ENCODE measurements at regions not wholly inside any gene's neighbourhood (a gene's known extent, or its start where the extent isn't known, plus 50 kb on each side); places are given as distances from the start of the nearest gene placed in this dataset.
"Not testable (repeated sequence)": the region's sequence is repeated elsewhere in the genome, so short reads cannot be mapped to it uniquely, and the experiment has no call there.

GRCh38 chr14:106013879-106014376, 487.5 kb downstream of the TMEM121 start:
- DNase-seq = no peak

- DNase-seq = not testable (repeated sequence)
These were observed 491.6 kb downstream of the TMEM121 start for GRCh38 chr14:106017952-106018351.

- DNase-seq = no peak
These were observed 495.4 kb downstream of the TMEM121 start for GRCh38 chr14:106021832-106022231.

GRCh38 chr14:106022648-106023047, 496.3 kb downstream of the TMEM121 start:
- DNase-seq = not testable (repeated sequence)

GRCh38 chr14:106023411-106023810, 497.0 kb downstream of the TMEM121 start:
- DNase-seq = no peak

GRCh38 chr14:106024983-106025604, 498.7 kb downstream of the TMEM121 start:
- no peak for DNase-seq

- no peak for DNase-seq
These were observed 499.6 kb downstream of the TMEM121 start for GRCh38 chr14:106026026-106026425.

GRCh38 chr14:106027759-106028158, 501.4 kb downstream of the TMEM121 start:
- not testable (repeated sequence) for DNase-seq

GRCh38 chr14:106029959-106030358, 503.6 kb downstream of the TMEM121 start:
- no peak for DNase-seq

GRCh38 chr14:106037380-106037779, 511.0 kb downstream of the TMEM121 start:
- DNase-seq = no peak

- no peak for DNase-seq
These were observed 511.9 kb downstream of the TMEM121 start for GRCh38 chr14:106038263-106038662.

GRCh38 chr14:106039400-106039799, 513.0 kb downstream of the TMEM121 start:
- DNase-seq = no peak

- no peak for DNase-seq
These were observed 518.1 kb downstream of the TMEM121 start for GRCh38 chr14:106044515-106044914.

GRCh38 chr14:106044949-106045596, 518.7 kb downstream of the TMEM121 start:
- no peak for DNase-seq

- DNase-seq = no peak
These were observed 525.4 kb downstream of the TMEM121 start for GRCh38 chr14:106051796-106052195.

- DNase-seq = no peak
These were observed 528.9 kb downstream of the TMEM121 start for GRCh38 chr14:106055289-106055688.

- DNase-seq = no peak
These were observed 532.0 kb downstream of the TMEM121 start for GRCh38 chr14:106058342-106058741.

- DNase-seq = no peak
These were observed 534.0 kb downstream of the TMEM121 start for GRCh38 chr14:106060276-106060975.

GRCh38 chr14:106061877-106062500, 535.6 kb downstream of the TMEM121 start:
- DNase-seq = not testable (repeated sequence)

GRCh38 chr14:106062502-106063272, 536.3 kb downstream of the TMEM121 start:
- no peak for DNase-seq

GRCh38 chr14:106067935-106068334, 541.6 kb downstream of the TMEM121 start:
- DNase-seq = no peak
